DND-41 (cell line): ENCODE measurements at regions not wholly inside any gene's neighbourhood (a gene's known extent, or its start where the extent isn't known, plus 50 kb on each side); places are given as distances from the start of the nearest gene placed in this dataset.

Source experiments
- ATAC-seq: fragments of 200-7000 bp; cut with Tn5 transposase; 3 replicates; pipeline ENCODE4 v1.9.1; 2021; ENCODE audit warnings: low read depth; ENCODE audit not compliant: insufficient read depth
- DNase-seq: peaks from one replicate; pipeline ENCODE4 v3.0.0-alpha.2; 2020
- H2AFZ ChIP-seq: 2 replicates; pipeline ENCODE4 v1.6.0; 2012; ENCODE audit warnings: low read depth, low read length
- H3K27ac ChIP-seq: 2 replicates; pipeline ENCODE4 v1.5.1; 2012; ENCODE audit warnings: low read length, inconsistent platforms
- H3K27me3 ChIP-seq: fragments of 200-600 bp; sonication (generic); 2 replicates; pipeline ENCODE4 v1.6.0; 2012; ENCODE audit warnings: low read length, mild to moderate bottlenecking, inconsistent platforms; ENCODE audit not compliant: insufficient read depth, poor library complexity
- H3K36me3 ChIP-seq: 2 replicates; pipeline ENCODE4 v1.5.1; 2012; ENCODE audit warnings: low read length, inconsistent platforms; ENCODE audit not compliant: insufficient read depth
- H3K4me1 ChIP-seq: 2 replicates; pipeline ENCODE4 v1.5.1; 2012; ENCODE audit warnings: mild to moderate bottlenecking, low read length; ENCODE audit not compliant: insufficient read depth
- H3K4me2 ChIP-seq: 2 replicates; pipeline ENCODE4 v1.6.0; 2012; ENCODE audit warnings: mild to moderate bottlenecking, moderate library complexity, low read length, inconsistent platforms; ENCODE audit not compliant: insufficient read depth
- H3K4me3 ChIP-seq, 2 experiments: fragments of 200-600 bp in 1 of 2; shearing (Covaris generic) in 1 of 2; 2 replicates each; pipeline ENCODE4 v1.5.1; 2012 to 2016; ENCODE audit warnings: inconsistent platforms in 2 of 2, low read length in 2 of 2, mild to moderate bottlenecking in 2 of 2, low read depth in 1 of 2, moderate library complexity in 1 of 2
- H3K79me2 ChIP-seq: 2 replicates; pipeline ENCODE4 v1.6.0; 2012; ENCODE audit warnings: low read length, inconsistent platforms; ENCODE audit not compliant: insufficient read depth
- H3K9ac ChIP-seq: 2 replicates; pipeline ENCODE4 v1.6.0; 2012; ENCODE audit warnings: low read depth, mild to moderate bottlenecking, inconsistent platforms, low read length, moderate library complexity
- H3K9me3 ChIP-seq: 2 replicates; pipeline ENCODE4 v1.5.1; 2012; ENCODE audit warnings: low read length, moderate library complexity, mild to moderate bottlenecking, inconsistent platforms; ENCODE audit not compliant: insufficient read depth, severe bottlenecking
- H4K20me1 ChIP-seq: 2 replicates; pipeline ENCODE4 v1.6.0; 2012; ENCODE audit warnings: low read length; ENCODE audit not compliant: insufficient read depth
- CTCF ChIP-seq: IDR thresholded peaks from 2 replicates; pipeline ENCODE4 v1.5.1; 2012; ENCODE audit warnings: borderline replicate concordance, low read length, moderate library complexity, mild to moderate bottlenecking; ENCODE audit not compliant: poor library complexity, severe bottlenecking; ENCODE audit errors: extremely low read depth
- EZH2 ChIP-seq: IDR thresholded peaks from 3 replicates; pipeline ENCODE4 v1.6.1; 2012; ENCODE audit warnings: borderline replicate concordance, low read depth, mild to moderate bottlenecking, moderate library complexity, low read length, inconsistent platforms; ENCODE audit not compliant: severe bottlenecking

- Histone ChIP-seq H3K27ac (no peak overlapping the region), H2AFZ (no peak overlapping the region), H3K36me3 (no peaks in the 10 kb centered on the region), H3K79me2 (no peaks in the 10 kb centered on the region), H3K27me3 (peaks cover 1% of the 10 kb centered on the region), H3K4me2 (no peak overlapping the region), H3K4me3 (no peak overlapping the region), H3K9me3 (no peaks in the 10 kb centered on the region), H3K4me1 (no peaks in the 10 kb centered on the region), H4K20me1 (no peaks in the 10 kb centered on the region), H3K9ac (no peak overlapping the region)
- DNase-seq (no peak), ATAC-seq (no peak)
- no peak for TF ChIP-seq CTCF
- no peak for TF ChIP-seq EZH2
Measured at GRCh38 chr10:84891631-84892030, 563.2 kb downstream of the CCSER2 start.

- ATAC-seq (no peak), DNase-seq (no peak)
- no peak overlapping the region for H3K9ac ChIP-seq
- H2AFZ ChIP-seq: no peak overlapping the region
- H3K27me3 ChIP-seq: peaks cover 2% of the 10 kb centered on the region
- no peaks in the 10 kb centered on the region for H3K9me3 ChIP-seq
- no peaks in the 10 kb centered on the region for H3K36me3 ChIP-seq
- H4K20me1 ChIP-seq: no peaks in the 10 kb centered on the region
- TF ChIP-seq CTCF (no peak), EZH2 (no peak)
- no peak overlapping the region for H3K4me2 ChIP-seq
- no peaks in the 10 kb centered on the region for H3K79me2 ChIP-seq
- H3K4me1 ChIP-seq: no peaks in the 10 kb centered on the region
- H3K27ac ChIP-seq: no peak overlapping the region
- no peak overlapping the region for H3K4me3 ChIP-seq
Measured at GRCh38 chr10:84895541-84895940, 567.2 kb downstream of the CCSER2 start.

GRCh38 chr10:84896909-84897308 lies 568.5 kb downstream of the CCSER2 start:
- Histone ChIP-seq H3K79me2 (no peaks in the 10 kb centered on the region), H3K27me3 (peaks cover 2% of the 10 kb centered on the region), H3K27ac (no peak overlapping the region), H3K4me2 (no peak overlapping the region), H4K20me1 (no peaks in the 10 kb centered on the region), H2AFZ (no peak overlapping the region), H3K4me1 (no peaks in the 10 kb centered on the region), H3K4me3 (no peak overlapping the region), H3K9ac (no peak overlapping the region), H3K9me3 (no peaks in the 10 kb centered on the region), H3K36me3 (no peaks in the 10 kb centered on the region)
- DNase-seq: no peak
- ATAC-seq: no peak
- no peak for TF ChIP-seq EZH2
- TF ChIP-seq CTCF: no peak

- no peak for ATAC-seq
Measured at GRCh38 chr10:84899268-84899667, 570.9 kb downstream of the CCSER2 start.

More at GRCh38 chr10:84899268-84899667, 570.9 kb downstream of the CCSER2 start:
- H3K9ac ChIP-seq: no peak overlapping the region
- H3K4me3 ChIP-seq: no peak overlapping the region
- no peaks in the 10 kb centered on the region for H3K4me1 ChIP-seq
- no peak for DNase-seq
- no peaks in the 10 kb centered on the region for H3K9me3 ChIP-seq
- no peak overlapping the region for H3K4me2 ChIP-seq
- no peak overlapping the region for H3K27ac ChIP-seq
- H2AFZ ChIP-seq: no peak overlapping the region
- no peaks in the 10 kb centered on the region for H3K79me2 ChIP-seq
- no peaks in the 10 kb centered on the region for H4K20me1 ChIP-seq
- H3K36me3 ChIP-seq: no peaks in the 10 kb centered on the region
- no peak for TF ChIP-seq CTCF
- TF ChIP-seq EZH2: no peak
- H3K27me3 ChIP-seq: peaks cover 2% of the 10 kb centered on the region
